ENCODE measurements at regions not wholly inside any gene's neighbourhood (a gene's known extent, or its start where the extent isn't known, plus 50 kb on each side); places are given as distances from the start of the nearest gene placed in this dataset.

GRCh38 chr10:128779416-128779815 is 653.2 kb upstream of the MKI67 start:
- Histone ChIP-seq H3K9ac (ENCODE audit: low read length) (no peak overlapping the region), H3K9me3 (ENCODE audit: control insufficient read depth in 1 of 2, insufficient read depth in 1 of 2, low read depth in 1 of 2, low read length in 2 of 2) (no peaks in the 10 kb centered on the region), H3K4me1 (ENCODE audit: control insufficient read depth in 1 of 2, insufficient read depth in 2 of 2, low read length in 2 of 2) (no peaks in the 10 kb centered on the region), H3K4me3 (replicated peaks in 1 of 2; ENCODE audit: low read depth in 1 of 2, low read length in 2 of 2) (no peak overlapping the region), H2AFZ (ENCODE audit: low read depth, low read length, poor library complexity, severe bottlenecking) (no peak overlapping the region), H3K79me2 (ENCODE audit: insufficient read depth, low read length) (no peaks in the 10 kb centered on the region), H3K4me2 (ENCODE audit: low read length) (no peak overlapping the region), H3K36me3 (ENCODE audit: control insufficient read depth in 1 of 2, insufficient read depth in 2 of 2, low read length in 2 of 2) (no peaks in the 10 kb centered on the region), H3K9me2 (ENCODE audit: insufficient read depth) (no peaks in the 10 kb centered on the region), H3K27ac (ENCODE audit: low read depth, low read length) (no peak overlapping the region), H3K27me3 (ENCODE audit: insufficient read depth, low read length) (peaks cover 18% of the 10 kb centered on the region; the same call in 1 of the 2 replicates), H4K20me1 (ENCODE audit: insufficient read depth) (no peaks in the 10 kb centered on the region)
- no TSS peak for BruUV-seq (replicated peaks)
- RAD21 ChIA-PET (ENCODE audit: low non-redundant PET in 1 of 2, low total read pairs in 2 of 2, uncharacterized antibody in 2 of 2, unreplicated experiment in 2 of 2) = no interaction called here
- no peak for ATAC-seq
- POLR2A ChIA-PET = no interaction called here
- TF ChIP-seq CTCF (IDR thresholded peaks at IDR 0.05 in 2 of 3, conservative IDR thresholded peaks at IDR 0.05 in 1 of 3; ENCODE audit: borderline replicate concordance in 1 of 3, insufficient read depth in 1 of 3, low read depth in 2 of 3, low read length in 2 of 3) (no peak), CBX3 (IDR thresholded peaks at IDR 0.05; ENCODE audit: low read depth) (no peak), RAD21 (IDR thresholded peaks at IDR 0.05; ENCODE audit: low read depth) (no peak), ZFX (IDR thresholded peaks at IDR 0.05) (no peak), ZBTB33 (IDR thresholded peaks at IDR 0.05; ENCODE audit: extremely low read depth, insufficient replicate concordance, low read length) (no peak), EGR1 (IDR thresholded peaks at IDR 0.05; ENCODE audit: low read depth) (no peak), FOSL1 (IDR thresholded peaks at IDR 0.05; ENCODE audit: low read depth) (no peak), CEBPB (IDR thresholded peaks at IDR 0.05; ENCODE audit: low read depth) (no peak), SP1 (IDR thresholded peaks at IDR 0.05; ENCODE audit: low read depth) (no peak), EZH2phosphoT487 (IDR thresholded peaks at IDR 0.05; ENCODE audit: borderline replicate concordance) (no peak), JUND (IDR thresholded peaks at IDR 0.05) (no peak), ZNF274 (IDR thresholded peaks at IDR 0.05; ENCODE audit: low read depth, low read length) (no peak), REST (IDR thresholded peaks at IDR 0.05; ENCODE audit: low read depth) (no peak), EZH2 (IDR thresholded peaks at IDR 0.05) (no peak), SIN3A (IDR thresholded peaks at IDR 0.05; ENCODE audit: low read depth) (no peak), TCF7L2 (IDR thresholded peaks at IDR 0.05; ENCODE audit: borderline replicate concordance, extremely low read depth, insufficient read depth, insufficient read length) (no peak), POLR2AphosphoS5 (IDR thresholded peaks at IDR 0.05; ENCODE audit: low read depth, low read length) (no peak), YY1 (IDR thresholded peaks at IDR 0.05; ENCODE audit: extremely low read depth, insufficient replicate concordance, low read depth, low read length) (no peak)
- TF ChIP-seq, protein P1, sequence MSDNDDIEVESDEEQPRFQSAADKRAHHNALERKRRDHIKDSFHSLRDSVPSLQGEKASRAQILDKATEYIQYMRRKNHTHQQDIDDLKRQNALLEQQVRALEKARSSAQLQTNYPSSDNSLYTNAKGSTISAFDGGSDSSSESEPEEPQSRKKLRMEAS (IDR thresholded peaks at IDR 0.05) = no peak
- CTCF ChIA-PET = no interaction called here
- no peak for DNase-seq (ENCODE audit: low read depth, low spot score)
- intact Hi-C loops (cut with micrococcal nuclease) = no loop called here
